ENCODE measurements at regions not wholly inside any gene's neighbourhood (a gene's known extent, or its start where the extent isn't known, plus 50 kb on each side); places are given as distances from the start of the nearest gene placed in this dataset.
A peak's percentile ranks its signal among the peaks of the same experiment; 100 is the strongest.

DNA sequence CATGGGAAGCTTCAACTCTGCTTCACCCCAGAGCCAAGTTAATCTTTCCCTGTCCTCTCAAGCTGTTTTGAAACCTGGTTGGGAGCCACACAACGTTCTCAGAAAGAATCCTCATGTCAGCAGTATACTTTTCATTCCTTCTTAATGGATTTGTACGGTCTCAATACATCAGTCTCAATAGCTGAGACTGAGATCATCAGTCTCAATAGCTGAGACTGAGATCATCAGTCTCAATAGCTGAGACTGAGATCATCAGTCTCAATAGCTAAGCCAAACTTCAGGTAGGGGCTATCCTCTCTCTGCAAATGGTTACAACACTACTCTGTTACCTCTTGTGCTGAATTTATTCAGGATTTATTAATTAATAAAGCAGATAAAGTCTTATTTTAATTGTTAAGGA, 1317.4 kb upstream of the CDH9 start:
- Histone ChIP-seq H3K9me3 (peaks cover 3% of the 10 kb centered on the region), H3K4me3 (no peak overlapping the region), H3K27ac (no peak overlapping the region), H3K27me3 (ENCODE audit: low read depth) (no peaks in the 10 kb centered on the region), H3K4me1 (no peaks in the 10 kb centered on the region), H3K36me3 (no peaks in the 10 kb centered on the region)
- DNase-seq (no peak), ATAC-seq (no peak)
- intact Hi-C loops (cut with DNase I), result no loop called here
- TF ChIP-seq, protein P1, sequence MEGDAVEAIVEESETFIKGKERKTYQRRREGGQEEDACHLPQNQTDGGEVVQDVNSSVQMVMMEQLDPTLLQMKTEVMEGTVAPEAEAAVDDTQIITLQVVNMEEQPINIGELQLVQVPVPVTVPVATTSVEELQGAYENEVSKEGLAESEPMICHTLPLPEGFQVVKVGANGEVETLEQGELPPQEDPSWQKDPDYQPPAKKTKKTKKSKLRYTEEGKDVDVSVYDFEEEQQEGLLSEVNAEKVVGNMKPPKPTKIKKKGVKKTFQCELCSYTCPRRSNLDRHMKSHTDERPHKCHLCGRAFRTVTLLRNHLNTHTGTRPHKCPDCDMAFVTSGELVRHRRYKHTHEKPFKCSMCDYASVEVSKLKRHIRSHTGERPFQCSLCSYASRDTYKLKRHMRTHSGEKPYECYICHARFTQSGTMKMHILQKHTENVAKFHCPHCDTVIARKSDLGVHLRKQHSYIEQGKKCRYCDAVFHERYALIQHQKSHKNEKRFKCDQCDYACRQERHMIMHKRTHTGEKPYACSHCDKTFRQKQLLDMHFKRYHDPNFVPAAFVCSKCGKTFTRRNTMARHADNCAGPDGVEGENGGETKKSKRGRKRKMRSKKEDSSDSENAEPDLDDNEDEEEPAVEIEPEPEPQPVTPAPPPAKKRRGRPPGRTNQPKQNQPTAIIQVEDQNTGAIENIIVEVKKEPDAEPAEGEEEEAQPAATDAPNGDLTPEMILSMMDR (IDR thresholded peaks at IDR 0.05), result no peak

DNA sequence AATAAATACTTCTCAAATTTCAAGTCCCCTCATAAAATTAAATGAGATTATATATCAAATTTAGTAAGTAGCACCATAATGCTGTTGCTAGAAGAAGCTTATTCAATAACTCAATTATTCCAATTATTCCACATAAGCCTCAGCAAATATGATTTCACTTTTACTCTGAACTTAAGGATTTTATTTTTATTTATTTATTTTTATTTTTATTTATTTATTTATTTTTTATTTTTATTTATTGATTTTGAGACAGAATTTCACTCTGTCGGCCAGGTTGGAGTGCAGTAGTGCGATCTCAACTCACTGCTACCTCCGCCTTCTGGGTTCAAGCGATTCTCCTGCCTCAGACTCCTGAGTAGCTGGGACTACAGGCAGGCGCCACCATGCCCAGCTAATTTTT, 1308.3 kb upstream of the CDH9 start:
- Histone ChIP-seq H3K27me3 (ENCODE audit: low read depth) (no peaks in the 10 kb centered on the region), H3K4me1 (no peaks in the 10 kb centered on the region), H3K4me3 (no peak overlapping the region), H3K27ac (no peak overlapping the region), H3K36me3 (no peaks in the 10 kb centered on the region), H3K9me3 (peaks cover 3% of the 10 kb centered on the region)
- DNase-seq, result no peak
- no peak for ATAC-seq
- TF ChIP-seq, protein P1 (IDR thresholded peaks at IDR 0.05), result no peak
- intact Hi-C loops (cut with DNase I), result loop anchor here (10.0 kb wide), 1 partner anchor 418 kb away; no protein-coding TSS in a partner anchor

DNA sequence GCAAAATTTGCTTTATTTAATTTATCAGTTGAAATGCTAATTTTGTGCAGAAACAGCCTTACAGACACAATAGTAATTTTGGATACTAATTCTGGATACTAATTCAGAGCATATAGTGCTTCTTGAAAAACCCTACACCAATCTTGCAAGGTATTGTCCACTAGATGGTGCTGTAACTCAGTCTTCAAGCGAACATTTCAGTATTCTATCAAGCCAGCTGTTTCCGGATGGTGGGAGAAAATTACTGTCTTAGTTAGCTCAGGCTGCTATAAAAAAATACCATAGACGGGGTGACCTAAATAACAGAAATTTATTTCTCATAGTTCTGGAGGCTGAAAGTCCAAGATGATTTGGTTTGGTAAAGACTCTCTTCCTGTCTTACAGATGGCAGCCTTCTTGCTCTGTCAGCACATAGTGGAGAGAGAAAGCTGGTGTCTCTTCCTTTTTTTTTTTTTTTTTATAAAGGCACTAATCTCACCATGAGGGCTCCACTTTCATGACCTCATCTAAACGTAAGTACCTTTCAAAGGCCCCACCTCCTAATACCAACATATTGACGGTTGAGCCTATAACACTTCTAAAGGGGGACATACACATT, 1306.5 kb upstream of the CDH9 start:
- Histone ChIP-seq H3K36me3 (no peaks in the 10 kb centered on the region), H3K4me1 (no peaks in the 10 kb centered on the region), H3K9me3 (no peaks in the 10 kb centered on the region), H3K27me3 (ENCODE audit: low read depth) (no peaks in the 10 kb centered on the region), H3K27ac (no peak overlapping the region), H3K4me3 (no peak overlapping the region)
- TF ChIP-seq, protein P1 (IDR thresholded peaks at IDR 0.05), result peak; percentile 47
- intact Hi-C loops (cut with DNase I), result loop anchor here (10.0 kb wide), 1 partner anchor 420 kb away; no protein-coding TSS in a partner anchor
- DNase-seq, result no peak
- ATAC-seq, result peak; percentile 68 to 80

DNA sequence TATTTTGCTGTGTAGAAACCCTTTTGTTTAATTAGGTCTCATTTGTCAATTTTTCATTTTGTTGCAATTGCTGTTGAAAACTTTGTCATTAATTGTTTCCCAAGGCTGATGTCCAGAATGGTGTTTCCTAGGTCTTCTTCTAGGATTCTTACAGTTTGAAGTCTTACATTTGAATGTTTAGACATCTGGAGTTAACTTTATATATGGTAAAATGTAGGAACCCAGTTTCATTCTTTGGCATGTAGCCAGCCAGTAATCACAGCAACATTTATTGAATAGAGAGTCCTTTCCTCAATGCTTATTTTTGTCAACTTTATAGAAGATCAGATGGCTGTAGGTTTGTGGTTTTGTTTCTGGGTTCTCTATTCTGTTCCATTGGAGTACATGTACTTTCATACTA, 1290.8 kb upstream of the CDH9 start:
- TF ChIP-seq, protein P1 (IDR thresholded peaks at IDR 0.05), result no peak
- Histone ChIP-seq H3K27ac (no peak overlapping the region), H3K27me3 (ENCODE audit: low read depth) (no peaks in the 10 kb centered on the region), H3K9me3 (no peaks in the 10 kb centered on the region), H3K4me3 (no peak overlapping the region), H3K4me1 (no peaks in the 10 kb centered on the region), H3K36me3 (no peaks in the 10 kb centered on the region)
- no peak for DNase-seq
- ATAC-seq, result no peak
- intact Hi-C loops (cut with DNase I), result no loop called here

DNA sequence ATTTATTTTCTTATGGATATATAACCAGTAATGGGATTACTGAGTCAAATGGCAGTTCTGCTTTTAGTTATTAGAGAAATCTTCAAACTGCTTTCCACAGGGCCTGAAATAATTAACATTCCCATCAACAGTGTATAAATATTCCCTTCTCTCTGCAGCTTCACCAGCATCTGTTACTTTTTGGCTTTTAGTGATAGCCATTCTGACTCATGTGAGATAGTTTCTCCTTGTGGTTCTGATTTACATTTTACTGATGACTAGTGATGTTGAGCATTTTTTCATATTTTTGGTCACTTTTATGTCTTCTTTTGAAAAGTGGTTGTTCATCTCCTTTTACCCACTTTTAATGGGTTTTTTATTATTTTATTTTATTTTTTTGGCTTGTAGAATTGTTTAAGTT, 1290.3 kb upstream of the CDH9 start:
- no peaks in the 10 kb centered on the region for H3K27me3 ChIP-seq (ENCODE audit: low read depth)
- intact Hi-C loops (cut with DNase I), result no loop called here

More for the DNA sequence above, 1290.3 kb upstream of the CDH9 start:
- Histone ChIP-seq H3K36me3 (no peaks in the 10 kb centered on the region), H3K4me3 (no peak overlapping the region), H3K4me1 (no peaks in the 10 kb centered on the region), H3K9me3 (no peaks in the 10 kb centered on the region), H3K27ac (no peak overlapping the region)
- DNase-seq, result no peak
- no peak for ATAC-seq
- TF ChIP-seq, protein P1 (IDR thresholded peaks at IDR 0.05), result no peak
